HG02642 (cell line): ENCODE measurements at regions not wholly inside any gene's neighbourhood (a gene's known extent, or its start where the extent isn't known, plus 50 kb on each side); places are given as distances from the start of the nearest gene placed in this dataset.

Experiments
- ATAC-seq: cut with Tn5 transposase; IDR thresholded peaks from one replicate; pipeline ENCODE4 v1.9.1; 2021; ENCODE audit warnings: mild to moderate bottlenecking; ENCODE audit not compliant: unreplicated experiment, poor library complexity

DNA sequence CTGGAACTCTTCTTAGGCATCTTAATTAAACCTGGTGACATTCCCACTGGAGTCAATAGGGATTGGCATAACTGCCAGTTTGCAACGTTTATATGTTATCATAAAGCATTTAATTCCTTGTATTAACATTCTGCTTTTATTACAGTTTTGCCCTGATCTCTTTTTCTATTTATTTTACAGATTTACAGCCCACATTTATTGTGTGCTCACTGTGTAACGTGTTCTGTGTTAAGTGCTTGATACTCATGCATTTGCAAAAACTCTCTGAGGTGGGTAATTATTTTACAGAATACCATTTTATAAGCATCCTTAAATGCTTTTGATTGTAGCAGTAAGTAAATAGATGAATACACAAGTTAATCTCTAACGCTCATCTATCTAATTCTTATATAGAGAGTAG, 341.5 kb upstream of the FAR2 start:
- no peak for ATAC-seq

DNA sequence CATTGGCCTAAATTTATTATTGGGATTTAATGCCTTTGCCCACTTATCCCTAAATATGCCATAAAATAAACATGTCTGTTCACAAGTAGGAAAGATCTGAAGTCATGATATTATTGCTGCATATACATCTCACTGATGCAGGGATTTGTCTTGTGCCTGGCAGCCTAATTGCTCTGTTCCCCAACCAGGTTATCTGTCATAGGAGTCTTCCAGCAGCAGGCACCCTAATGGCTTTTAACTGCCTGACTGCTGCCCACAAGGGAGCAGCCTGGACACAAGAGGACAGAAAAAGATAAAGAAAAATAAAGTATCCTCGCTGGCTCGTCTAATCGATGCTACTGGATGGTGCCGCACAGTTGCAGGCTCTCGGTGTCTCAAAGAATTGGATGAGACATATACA, 337.6 kb upstream of the FAR2 start:
- ATAC-seq, result no peak

DNA sequence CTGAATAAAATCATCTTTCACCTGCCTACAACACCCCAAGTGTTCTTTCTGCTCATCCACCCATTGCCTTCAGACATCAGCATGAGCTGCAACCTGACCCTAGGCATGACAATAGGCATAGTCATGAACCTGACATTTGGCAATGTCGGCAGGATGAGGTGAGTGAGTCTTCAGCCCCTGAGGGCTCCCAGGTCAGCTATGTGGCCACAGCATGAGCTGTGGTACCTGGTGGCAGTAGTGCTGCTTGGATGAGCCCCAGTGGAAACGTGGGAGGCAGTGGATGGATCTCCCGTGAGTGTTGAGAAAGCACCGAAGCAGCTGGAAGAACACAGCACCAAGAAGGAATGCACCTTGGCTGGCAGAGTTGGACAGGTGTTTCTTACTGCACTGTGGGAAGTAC, 334.8 kb upstream of the FAR2 start:
- no peak for ATAC-seq

DNA sequence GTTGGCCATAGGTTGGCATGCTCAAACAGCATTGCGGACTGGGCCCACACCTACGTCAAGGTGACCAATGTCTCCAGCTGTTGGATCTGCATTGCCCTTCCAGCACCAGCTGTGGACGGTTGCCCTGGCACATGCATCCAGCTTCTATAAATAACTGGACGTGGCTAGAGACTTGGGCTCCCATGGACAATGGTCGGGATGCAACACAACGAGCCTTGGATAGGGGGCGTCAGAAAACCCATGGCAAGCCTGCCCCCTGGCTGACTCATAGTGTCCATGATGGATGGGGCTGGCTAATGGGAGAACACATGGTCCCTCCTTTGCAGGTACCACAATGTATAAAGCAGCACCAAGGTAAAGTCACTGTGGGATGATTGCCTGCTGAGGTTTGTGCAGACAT, 331.6 kb upstream of the FAR2 start:
- no peak for ATAC-seq

DNA sequence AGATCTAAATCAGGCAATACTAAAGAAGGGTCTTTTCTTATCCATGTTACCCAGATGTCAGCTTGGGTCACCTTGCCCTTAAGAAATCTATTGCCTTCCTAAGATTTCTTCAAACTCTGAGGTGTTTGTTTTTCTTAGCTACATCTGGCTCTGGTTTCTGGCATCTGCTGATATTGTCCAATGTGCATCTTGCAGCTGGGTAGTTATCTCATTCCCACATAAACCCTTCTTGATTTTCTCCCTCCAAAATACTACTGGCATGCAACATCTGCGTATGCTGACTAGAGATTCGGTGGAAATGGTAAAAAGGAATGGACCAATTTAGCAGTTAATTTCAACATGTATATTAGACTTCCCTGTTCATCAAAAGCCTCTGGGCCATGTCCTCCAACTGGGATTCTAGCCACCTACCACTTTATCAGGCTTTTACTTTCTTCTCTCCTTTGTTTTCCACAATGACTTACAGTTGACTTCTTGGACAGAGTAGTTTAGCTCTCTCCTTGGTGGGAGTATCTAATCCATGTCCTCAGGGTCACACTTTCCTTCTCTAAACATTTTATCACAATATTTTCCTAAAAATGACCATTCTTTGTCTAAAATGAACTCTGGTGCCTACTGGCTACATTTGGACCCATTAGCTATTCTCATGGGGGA, 324.8 kb upstream of the FAR2 start:
- no peak for ATAC-seq

DNA sequence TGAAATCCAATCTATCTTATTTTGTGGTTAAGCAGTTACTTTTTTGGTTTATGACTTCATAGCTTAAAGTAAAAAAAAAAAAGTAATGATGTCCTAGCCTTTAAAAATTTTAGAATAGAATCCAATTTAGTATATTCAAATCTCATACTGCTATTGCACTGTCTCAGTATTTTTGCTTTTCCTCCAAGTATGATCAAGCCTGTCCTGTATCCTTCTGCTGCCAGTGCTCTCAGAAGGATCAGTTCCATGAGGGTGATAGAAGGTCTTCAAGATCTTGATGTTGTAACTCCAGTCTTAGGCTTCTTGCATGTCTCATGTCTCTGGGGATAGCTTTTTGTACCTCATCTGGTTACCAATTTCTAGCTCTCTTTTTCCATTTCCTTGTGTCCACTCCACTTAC, 324.2 kb upstream of the FAR2 start:
- ATAC-seq, result no peak

DNA sequence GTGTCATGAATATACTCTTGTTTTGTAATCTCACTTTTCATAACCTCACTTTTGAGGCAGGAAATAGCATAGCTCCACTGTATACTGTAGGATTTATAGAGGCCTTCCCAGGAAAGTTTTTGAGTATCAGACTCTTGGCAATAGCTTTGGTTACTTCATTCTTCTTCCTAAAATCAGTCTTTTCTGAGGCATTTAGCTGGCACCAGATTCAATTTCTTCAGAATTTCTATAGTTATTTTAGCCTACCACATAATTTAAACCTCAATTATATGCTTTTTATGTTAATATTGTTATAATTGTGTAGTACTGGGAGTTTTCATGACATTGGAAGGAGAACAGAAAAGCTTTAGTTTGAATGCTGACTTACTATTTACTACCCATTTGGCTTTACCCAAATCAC, 322.3 kb upstream of the FAR2 start:
- no peak for ATAC-seq

DNA sequence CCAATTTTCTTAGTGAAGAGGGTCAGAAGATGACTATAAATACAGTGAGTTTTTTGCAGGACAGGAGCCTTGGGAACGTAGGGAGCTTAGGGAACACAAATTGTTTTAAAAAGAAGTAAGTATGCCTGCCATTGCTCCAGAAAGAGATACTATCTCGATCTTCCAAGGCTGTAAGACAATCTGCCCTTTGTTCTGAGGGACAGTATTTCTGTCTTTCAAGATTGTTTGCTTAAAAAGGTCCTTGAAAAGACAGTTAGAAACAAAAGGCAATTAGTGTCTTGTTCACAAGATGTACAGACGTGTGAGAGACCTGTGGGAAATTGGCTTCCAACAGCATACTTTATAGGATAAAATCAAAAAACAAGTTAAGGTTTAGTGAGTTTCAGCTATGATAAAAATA, 321.2 kb upstream of the FAR2 start:
- ATAC-seq, result no peak

DNA sequence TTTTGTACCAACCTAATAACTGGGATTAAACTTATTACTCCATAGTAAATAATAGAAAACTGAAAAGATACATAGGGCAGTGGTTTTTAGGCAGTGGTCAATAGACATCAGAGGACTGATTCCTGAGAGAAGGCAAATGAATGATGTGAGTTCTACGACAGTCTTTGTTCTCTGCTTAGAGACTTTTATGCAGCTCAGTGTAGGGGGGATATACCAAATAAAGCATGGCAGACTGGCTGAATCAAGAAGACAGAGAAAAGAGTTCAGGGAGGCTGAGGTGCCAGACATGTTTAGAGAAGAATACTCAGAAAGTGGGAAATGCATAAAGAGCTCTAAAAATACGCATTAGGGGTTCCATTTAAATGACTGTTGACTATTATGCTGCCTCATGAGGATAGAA, 320.8 kb upstream of the FAR2 start:
- no peak for ATAC-seq

DNA sequence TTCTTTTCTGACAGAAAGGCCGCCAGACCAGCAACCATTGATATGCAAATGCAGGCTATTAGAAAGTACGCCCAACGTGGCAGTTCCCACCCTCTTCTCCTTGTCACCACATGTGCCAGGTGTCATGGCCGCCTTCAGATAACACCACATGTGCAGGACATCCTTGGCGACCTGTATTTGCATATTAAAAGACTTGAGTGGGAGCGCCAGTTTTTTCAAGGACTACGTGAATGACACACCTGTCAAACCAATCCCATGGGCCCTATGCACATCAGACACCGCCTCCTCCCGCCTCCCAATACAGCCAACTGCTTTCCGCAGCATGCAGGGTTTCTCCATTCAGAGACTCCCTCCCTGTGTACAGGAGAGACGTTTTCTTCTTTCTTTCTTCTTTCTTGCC, 318.6 kb upstream of the FAR2 start:
- ATAC-seq, result no peak

DNA sequence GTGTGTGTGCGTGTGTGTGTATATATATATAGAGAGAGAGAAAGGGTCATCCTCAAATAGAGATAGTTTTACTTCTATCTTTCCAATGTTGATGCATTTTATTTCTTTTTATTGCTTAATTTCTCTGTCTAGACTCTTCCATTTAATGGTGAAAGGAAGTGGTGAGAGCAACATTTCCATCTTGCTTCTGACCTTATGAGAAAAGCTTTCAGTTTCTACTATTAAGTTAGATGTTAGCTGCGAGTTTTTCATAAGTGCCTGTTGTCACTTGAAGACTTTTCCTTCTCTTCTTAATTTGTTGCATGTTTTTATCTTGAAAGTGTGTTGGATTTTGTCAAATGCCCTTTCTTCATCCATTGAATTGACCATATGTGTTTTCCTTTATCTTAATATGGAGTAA, 304.4 kb upstream of the FAR2 start:
- ATAC-seq, result no peak

DNA sequence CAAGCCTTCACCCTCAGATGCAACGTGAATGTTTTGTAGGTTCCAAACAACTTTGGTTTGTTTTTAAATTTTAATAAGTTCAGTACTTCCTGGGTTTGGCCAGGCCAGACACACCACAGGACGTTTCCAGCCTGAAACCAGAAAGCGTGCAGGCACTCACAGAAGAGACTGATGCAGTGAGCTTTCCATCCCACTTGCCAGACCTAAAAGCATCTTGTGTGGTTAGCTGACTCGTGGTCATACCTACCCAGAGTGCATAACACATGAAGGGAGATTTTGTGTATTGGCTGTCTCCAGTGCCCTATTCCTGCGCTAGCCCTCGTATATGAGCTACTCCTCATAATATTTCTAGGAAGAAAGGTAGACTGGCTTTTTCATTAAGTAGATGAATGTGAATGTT, 297.3 kb upstream of the FAR2 start:
- ATAC-seq, result no peak

DNA sequence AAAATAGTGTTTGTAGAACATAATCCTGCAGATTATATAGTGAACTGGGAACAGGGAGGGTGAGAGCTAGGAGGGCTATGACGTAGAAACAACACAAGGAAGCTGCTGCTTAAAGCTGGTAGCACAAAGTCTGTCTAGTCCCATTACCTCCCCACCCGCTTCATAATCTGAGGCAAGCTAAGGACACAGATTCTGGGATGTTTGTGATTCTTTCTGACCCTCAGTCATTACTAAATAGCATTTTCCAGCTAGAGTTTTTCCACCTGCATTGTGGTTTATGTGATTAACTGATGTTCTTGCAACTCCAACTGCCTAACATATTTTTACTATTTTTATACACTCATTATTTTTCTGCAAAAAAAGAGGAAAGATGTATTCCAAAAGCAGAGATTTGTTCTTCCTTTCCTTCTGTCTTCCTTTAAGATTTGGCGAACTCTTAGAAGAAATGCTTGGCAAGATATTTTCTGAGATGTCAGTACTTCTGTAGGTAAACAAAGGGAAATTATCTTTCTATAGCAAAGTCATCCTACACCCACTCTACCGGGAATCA, 293.2 kb upstream of the FAR2 start:
- ATAC-seq, result no peak

DNA sequence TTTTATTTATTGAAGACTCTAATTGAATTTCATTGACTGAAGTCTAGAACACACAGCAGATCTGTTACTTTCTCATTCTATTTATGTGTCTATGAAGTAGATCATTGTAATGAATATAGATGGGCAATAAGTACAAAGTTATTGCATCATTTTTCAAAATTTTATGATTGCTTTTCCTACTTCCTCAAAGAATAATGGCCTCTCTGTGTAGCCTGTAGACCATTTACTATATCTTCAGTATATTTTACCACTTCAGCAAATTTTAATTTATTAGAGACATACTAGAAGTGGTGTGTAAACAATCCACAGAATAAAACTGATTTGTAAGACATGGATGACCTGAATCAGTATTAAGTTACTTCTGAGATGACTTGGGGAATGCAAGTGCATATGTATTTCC, 291.7 kb upstream of the FAR2 start:
- no peak for ATAC-seq

DNA sequence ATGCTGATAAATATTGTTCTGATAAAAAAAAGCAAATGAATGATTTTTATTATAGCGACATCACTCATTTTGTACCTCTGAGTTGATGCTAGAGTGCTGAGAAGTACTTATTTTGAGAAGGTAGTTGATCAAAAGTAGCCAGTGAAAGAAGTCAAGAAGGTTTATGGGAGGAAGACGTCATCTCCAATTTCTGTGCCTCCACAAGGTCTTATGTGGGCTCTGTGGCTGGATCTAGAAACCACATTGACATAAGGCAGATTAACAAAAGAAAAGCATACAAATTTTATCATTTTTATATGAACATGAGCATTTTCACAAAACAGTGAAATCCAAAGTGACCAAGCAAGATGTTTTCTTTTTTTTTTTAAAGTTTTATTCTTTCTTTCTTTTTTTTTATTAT, 289.5 kb upstream of the FAR2 start:
- no peak for ATAC-seq

DNA sequence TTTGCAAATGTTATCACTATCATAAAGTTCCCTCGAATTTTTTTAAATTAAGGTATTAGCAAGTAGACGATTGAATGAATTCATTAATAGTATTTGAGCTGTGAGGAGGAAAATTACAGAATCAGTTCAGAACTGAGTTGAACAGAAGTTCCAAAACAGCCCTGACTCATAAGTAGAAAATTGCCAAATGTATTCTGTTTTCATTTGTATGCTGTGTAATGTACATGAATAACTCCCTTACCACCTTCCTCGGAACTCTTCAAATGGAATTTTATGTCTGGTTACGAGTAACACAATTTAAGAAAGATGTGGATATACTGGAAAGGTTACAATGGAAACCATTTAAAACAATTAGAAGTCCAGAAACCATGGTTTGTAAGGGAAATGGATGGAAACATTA, 283.3 kb upstream of the FAR2 start:
- ATAC-seq, result no peak

DNA sequence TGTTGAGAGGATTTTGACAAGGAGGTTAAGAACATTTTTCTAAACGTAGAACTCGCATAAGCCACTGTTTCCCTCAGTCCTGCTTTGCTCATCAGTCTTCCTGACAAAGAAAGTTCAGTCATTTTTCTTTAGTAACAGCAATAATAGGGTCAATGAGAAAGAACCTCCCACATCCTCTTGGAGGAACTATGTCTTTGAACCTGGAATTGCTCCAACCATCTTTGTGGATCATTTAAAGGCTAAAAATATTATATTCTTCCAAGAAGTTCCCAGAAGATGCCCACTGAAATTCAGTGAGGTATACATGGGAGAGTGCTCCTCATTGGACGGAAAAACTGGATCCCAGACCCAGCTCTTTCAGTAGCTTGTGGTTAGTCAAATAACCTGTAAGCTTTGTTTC, 282.8 kb upstream of the FAR2 start:
- ATAC-seq, result no peak

DNA sequence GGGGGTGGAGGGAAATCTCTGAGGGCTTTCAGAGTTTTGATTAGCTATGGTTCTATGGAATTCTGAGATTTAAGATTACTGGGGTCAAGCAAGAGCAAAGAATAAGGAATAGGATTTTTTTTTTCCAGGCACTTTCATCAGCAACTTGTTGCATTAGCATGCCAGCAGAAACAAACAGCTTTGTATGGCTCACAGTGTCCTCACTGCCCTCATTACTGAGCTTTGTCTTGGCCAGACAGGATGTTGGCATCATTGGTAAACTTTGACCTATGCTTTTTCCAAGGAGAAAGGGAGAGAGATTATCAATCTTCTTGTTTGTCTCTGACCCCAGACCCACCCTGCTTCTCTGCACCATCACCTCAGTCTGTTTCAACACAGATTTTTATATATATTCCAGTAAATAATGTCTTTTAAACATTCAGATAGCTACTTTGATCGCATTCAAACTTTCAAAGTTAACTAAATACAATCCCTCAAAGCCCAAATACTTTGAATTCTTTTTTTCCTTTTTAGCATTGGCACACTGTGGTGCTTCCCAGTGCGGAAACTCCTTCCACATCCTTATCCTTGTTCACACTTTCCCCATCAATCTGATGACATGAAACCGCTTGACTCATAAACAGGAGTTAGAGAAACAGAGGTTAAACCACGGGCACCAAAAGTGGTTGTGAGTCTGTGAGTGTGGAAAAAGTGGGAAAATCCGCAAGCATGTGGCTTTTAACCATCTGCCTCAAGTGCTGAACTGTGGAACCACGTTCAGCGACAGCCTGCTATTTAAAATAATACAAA, 282.2 kb upstream of the FAR2 start:
- no peak for ATAC-seq

DNA sequence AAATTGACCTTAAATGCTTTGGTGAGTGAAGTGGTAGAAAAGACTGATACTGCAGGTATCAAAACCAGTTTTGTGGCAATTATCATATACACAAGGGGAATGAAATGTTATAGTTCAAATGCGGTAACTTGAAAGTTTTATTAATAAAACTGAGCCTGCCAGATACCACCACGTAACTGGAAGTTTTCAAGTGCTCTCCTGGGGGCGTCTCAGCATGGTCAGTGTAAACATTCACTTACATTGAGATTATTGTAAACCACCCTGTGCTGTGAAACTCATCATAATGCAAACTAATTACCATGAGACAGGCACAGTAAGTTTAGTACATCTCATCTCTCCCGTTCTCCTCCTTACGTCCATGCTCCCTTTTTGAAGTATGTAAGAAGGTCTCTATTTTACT, 280.7 kb upstream of the FAR2 start:
- no peak for ATAC-seq

DNA sequence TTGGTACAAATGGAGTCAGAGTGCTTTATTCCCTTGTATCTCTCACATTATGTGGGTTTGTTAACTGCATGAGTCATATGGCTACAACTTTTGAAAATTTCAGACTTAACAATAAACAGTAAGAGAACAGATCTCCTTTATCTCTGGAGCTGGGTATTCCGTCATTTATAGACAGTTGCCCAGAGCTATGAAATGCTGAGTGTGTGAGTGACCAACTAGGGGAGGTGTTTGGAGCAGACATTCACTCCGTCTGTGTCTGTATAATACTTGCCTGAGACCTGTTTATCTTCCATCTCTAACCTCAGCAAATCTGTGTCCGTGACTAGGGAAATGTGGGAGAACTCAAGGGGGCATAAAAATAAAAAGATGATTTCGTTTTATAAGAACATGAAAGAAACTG, 279.9 kb upstream of the FAR2 start:
- no peak for ATAC-seq

DNA sequence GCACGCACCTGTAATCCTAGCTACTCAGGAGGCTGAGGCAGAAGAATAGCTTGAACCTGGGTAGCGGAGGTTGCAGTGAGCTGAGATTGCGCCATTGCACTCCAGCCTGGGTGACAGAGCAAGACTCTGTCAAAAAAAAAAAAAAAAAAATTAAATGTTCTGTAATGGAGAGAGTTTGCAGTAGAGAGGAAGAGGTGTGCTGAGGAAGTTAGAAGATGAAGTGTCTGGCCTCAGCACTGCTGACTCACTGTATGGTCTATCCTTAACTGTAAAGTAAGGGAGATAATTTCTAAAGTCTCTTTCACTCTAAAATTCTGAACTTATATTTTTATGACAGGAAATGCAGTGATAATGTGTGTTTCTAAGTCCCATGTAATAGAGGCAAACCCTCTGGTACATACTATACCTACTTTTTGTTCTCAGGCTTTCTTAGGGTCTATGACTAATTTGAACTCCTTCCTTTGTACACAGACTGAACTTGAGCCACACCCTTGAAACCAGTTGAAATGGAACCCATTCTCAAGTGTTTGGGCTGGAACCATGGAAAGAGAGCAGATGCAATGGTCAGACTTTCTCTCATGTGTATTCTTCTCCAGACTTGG, 278.1 kb upstream of the FAR2 start:
- ATAC-seq, result no peak
